ENCODE measurements at regions not wholly inside any gene's neighbourhood (a gene's known extent, or its start where the extent isn't known, plus 50 kb on each side); places are given as distances from the start of the nearest gene placed in this dataset.
"Not testable (repeated sequence)": the region's sequence is repeated elsewhere in the genome, so short reads cannot be mapped to it uniquely, and the experiment has no call there.

GRCh38 chr16:13479549-13479948 lies 440.4 kb upstream of the ERCC4 start:
- H3K27ac ChIP-seq, result no peak overlapping the region
- H3K9me3 ChIP-seq, result no peaks in the 10 kb centered on the region
- TF ChIP-seq CTCF (IDR thresholded peaks at IDR 0.05), result no peak
- no peak for DNase-seq (ENCODE audit: low spot score in 2 of 2)
- H3K4me1 ChIP-seq, result no peaks in the 10 kb centered on the region
- H3K36me3 ChIP-seq, result no peaks in the 10 kb centered on the region
- no peaks in the 10 kb centered on the region for H3K27me3 ChIP-seq
- intact Hi-C loops (cut with DNase I), result no loop called here
- no peak overlapping the region for H3K4me3 ChIP-seq

- Histone ChIP-seq H3K36me3 (no peaks in the 10 kb centered on the region), H3K4me3 (no peak overlapping the region), H3K27ac (no peak overlapping the region), H3K27me3 (no peaks in the 10 kb centered on the region), H3K9me3 (no peaks in the 10 kb centered on the region), H3K4me1 (no peaks in the 10 kb centered on the region)
- TF ChIP-seq CTCF (IDR thresholded peaks at IDR 0.05), result no peak
- no peak for DNase-seq (ENCODE audit: low spot score in 2 of 2)
- intact Hi-C loops (cut with DNase I), result no loop called here
Observed at GRCh38 chr16:13480801-13481200, 439.2 kb upstream of the ERCC4 start.

GRCh38 chr16:13483121-13483520 lies 436.8 kb upstream of the ERCC4 start:
- H3K9me3 ChIP-seq, result no peaks in the 10 kb centered on the region
- H3K4me3 ChIP-seq, result no peak overlapping the region
- no peaks in the 10 kb centered on the region for H3K27me3 ChIP-seq
- intact Hi-C loops (cut with DNase I), result no loop called here
- no peaks in the 10 kb centered on the region for H3K4me1 ChIP-seq
- no peak for TF ChIP-seq CTCF (IDR thresholded peaks at IDR 0.05)
- H3K27ac ChIP-seq, result no peak overlapping the region
- H3K36me3 ChIP-seq, result no peaks in the 10 kb centered on the region
- DNase-seq (ENCODE audit: low spot score in 2 of 2), result no peak

GRCh38 chr16:13489416-13489815 lies 430.5 kb upstream of the ERCC4 start:
- H3K4me3 ChIP-seq; H3K36me3 ChIP-seq; DNase-seq (ENCODE audit: low spot score in 2 of 2); H3K27me3 ChIP-seq; H3K9me3 ChIP-seq; H3K27ac ChIP-seq; intact Hi-C loops (cut with DNase I); H3K4me1 ChIP-seq: not testable (repeated sequence)

- DNase-seq (ENCODE audit: low spot score in 2 of 2), result no peak
- Histone ChIP-seq H3K27ac (no peak overlapping the region), H3K27me3 (no peaks in the 10 kb centered on the region), H3K4me1 (no peaks in the 10 kb centered on the region), H3K4me3 (no peak overlapping the region), H3K9me3 (no peaks in the 10 kb centered on the region), H3K36me3 (no peaks in the 10 kb centered on the region)
- intact Hi-C loops (cut with DNase I), result no loop called here
- no peak for TF ChIP-seq CTCF (IDR thresholded peaks at IDR 0.05)
Observed at GRCh38 chr16:13492046-13492445, 427.9 kb upstream of the ERCC4 start.

GRCh38 chr16:13503960-13504635 lies 415.9 kb upstream of the ERCC4 start:
- Histone ChIP-seq H3K27ac (peak overlapping the region in 1 of 2 donors; percentile 39), H3K27me3 (no peaks in the 10 kb centered on the region), H3K4me3 (no peak overlapping the region), H3K9me3 (no peaks in the 10 kb centered on the region), H3K36me3 (no peaks in the 10 kb centered on the region), H3K4me1 (no peaks in the 10 kb centered on the region)
- DNase-seq (ENCODE audit: low spot score in 2 of 2), result no peak
- intact Hi-C loops (cut with DNase I), result no loop called here
- no peak for TF ChIP-seq CTCF (IDR thresholded peaks at IDR 0.05)

Data from ascending aorta (tissue), 2 donors.